GM19035 (cell line): ENCODE measurements at regions not wholly inside any gene's neighbourhood (a gene's known extent, or its start where the extent isn't known, plus 50 kb on each side); places are given as distances from the start of the nearest gene placed in this dataset.
"Not testable (repeated sequence)": the region's sequence is repeated elsewhere in the genome, so short reads cannot be mapped to it uniquely, and the experiment has no call there.

Experiments
- ATAC-seq: cut with Tn5 transposase; IDR thresholded peaks from one replicate; pipeline ENCODE4 v1.9.1; 2021; ENCODE audit not compliant: unreplicated experiment

DNA sequence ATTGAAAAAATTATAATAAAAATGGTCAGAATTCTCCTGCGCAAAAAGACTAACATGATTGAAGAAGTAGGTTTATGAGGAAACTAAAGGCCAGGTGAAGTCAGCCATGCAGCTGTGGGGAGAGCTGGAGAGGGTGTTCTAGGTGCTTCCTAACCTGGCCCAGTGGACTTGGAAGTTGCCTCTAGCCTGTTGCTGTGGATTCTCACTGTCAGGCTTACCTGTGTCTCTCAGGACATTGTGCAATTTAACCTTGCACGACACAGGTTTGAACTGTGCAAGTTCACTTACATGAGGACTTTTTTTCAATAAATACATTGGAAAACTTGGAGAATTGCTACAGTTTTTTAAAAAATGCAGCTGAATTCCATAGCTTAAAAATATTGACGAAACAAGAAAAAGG lies 266.4 kb downstream of the CXCL12 start:
- ATAC-seq = no peak

DNA sequence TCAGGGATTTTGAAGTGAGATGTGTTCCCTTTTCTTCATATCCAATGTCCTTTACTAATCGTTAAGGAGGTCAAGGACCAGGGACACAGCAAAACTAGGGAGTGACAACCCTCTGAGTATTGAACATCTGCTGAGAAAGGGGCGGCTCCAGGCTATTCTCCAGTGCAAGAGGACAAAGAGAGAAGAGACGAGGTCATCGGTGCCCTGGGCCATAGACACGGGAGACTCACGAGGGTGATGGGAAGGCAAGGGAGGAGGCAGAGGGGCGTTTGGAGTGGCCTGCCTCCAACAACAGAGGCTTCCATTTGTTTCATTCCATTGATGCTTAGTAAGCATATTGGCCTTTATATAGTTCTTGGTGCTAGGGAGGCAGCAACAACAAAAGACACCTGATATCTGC lies 268.4 kb downstream of the CXCL12 start:
- no peak for ATAC-seq

DNA sequence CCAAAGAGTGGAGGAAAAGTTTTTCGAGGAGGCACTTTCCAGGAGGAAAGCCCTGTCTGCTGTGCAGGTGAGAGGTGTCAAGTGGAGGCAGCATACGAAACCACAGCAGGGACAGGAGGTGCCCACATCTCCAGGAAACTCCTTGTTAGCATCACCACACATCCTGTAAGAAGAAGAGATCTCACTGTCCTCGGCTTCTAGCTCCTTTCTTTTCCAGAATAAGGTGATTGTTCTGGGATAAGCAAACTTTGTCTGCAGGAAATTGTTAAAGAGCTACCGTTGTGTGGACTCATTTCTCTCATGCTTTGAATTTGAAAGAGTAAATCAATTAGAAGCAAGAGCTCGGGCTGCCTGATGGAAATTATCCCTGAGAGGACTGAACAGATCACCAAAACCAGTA lies 269.4 kb downstream of the CXCL12 start:
- ATAC-seq = no peak

DNA sequence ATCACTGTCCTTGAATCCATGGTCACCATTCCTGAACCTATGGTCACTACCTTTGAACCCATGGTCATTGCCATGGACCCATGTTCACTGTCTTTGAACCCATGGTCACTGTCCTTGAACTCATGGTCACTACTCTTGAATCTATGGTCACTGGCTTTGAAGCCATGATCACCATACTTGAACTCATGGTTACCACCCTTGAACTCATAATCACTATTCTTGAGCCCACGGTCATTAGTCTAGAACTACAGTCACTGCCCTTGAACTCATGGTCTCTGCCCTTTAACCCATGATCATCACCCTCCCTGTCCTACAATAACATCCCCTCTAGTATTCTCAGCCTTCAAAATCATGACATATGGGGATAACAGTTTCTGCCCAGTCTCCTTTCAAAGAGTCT lies 270.5 kb downstream of the CXCL12 start:
- no peak for ATAC-seq

DNA sequence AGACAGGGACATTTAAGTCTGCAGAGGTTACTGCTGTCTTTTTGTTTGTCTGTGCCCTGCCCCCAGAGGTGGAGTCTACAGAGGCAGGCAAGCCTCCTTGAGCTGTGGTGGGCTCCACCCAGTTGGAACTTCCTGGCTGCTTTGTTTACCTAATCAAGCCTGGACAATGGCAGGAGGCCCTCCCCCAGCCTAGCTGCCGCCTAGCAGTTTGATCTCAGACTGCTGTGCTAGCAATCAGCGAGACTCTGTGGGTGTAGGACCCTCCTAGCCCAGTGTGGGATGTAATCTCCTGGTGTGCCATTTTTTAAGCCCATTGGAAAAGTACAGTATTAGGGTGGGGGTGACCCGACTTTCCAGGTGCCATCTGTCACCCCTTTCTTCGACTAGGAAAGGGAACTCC lies 272.6 kb downstream of the CXCL12 start:
- not testable (repeated sequence) for ATAC-seq

DNA sequence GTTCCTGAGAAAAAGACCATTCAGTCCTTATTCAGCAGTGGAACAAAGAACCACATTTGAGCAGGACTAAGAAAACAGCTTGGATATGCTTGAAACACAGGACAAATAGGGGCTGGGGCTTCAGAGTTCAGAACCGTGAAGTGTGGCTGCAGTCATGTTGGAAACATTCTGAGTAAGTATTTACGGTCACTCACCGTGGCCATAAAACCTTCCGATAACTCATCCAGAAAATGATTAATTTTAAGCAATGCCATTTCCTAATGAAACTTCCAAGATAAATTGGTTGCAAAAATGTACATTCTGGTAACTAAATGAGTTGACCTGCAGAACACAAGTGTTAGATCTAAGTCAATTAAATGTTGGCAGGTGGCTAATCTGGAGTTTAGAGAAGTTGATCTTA lies 279.2 kb downstream of the CXCL12 start:
- no peak for ATAC-seq

DNA sequence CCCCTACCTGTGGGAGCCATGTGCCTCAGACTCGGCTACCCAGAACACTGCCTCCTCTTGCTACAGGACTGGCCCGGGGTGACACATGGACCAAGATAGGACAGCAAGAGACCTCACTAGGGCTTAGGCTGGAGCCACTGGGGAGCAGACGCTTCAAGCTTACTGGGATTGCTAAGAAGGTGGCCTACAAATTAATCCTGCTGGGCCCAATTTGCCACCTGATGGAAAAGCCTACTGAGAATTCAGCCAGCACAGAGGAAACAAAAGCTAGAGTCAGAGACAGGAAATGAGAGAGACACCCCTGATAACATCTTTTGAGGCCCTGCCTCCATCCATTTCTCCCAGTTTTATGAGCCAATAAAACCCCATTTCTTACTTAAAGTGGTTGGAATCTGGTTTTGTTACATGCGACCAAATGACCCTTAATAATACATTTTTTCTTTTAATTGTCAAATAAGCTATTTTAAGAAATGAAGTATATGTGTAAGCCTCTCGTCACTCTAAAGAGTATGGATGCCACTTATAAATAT lies 282.1 kb downstream of the CXCL12 start:
- ATAC-seq = no peak

DNA sequence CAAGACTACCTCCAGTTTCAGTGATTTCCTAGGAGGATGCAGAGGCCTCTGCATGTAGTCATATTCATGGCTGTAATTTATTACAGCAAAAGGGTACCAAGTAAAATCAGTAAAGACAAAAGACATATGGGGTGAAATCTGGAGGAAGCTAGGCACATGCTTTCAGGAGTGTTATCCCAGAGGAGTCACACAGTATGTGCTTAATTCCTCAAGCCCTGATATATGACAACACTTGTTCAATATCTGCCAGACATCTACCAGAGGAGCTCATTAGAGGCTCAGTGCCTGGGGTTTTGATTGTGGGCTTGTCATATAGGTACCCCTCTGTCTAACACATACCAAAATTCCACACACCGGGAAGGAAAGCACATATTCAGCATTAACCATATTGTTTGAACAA lies 283.8 kb downstream of the CXCL12 start:
- no peak for ATAC-seq

DNA sequence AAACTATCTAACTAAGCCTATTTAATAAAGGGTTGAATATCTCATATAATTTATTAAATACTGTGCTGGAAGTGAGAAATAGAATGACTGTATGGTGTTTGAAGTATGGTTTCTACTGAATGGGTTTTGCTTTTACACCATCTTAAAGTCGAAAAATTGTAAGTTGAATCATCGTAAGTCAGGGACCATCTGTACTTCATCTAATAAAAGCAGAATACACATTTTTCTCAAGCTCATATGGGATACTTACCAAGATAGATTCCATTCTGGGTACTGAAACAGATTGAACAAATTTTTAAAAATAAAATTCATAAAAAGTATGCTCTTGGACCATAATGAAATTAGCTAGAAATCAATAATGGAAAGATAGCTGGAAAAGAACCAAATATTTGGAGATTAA lies 285.4 kb downstream of the CXCL12 start:
- no peak for ATAC-seq

DNA sequence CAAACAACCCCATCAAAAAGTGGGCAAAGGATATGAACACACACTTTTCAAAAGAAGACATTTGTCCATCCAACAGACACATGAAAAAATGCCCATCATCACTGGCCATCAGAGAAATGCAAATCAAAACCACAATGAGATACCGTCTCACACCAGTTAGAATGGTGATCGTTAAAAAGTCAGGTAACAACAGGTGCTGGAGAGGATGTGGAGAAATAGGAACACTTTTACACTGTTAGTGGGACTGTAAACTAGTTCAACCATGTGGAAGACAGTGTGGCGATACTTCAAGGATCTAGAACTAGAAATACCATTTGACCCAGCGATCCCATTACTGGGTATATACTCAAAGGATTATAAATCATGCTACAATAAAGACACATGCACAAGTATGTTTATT lies 288.7 kb downstream of the CXCL12 start:
- ATAC-seq = not testable (repeated sequence)

DNA sequence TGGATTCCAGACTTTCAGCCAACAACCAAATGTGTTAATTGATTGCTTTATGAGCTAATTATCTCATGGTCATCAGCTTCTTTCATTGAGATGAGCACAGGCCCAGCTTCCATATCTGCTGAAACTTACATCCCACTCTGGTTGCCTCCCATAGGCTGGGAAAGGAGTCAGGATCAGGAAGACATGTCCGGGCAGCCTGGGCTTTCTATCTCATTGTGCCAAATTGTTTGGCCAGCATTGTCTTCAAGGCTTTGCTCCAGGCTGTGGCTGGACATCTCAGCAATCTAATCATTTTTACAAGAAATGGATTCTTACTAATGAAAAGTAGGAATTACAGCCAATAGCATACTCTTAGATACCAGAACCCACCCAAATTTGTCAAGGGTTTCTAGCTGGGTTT lies 295.2 kb downstream of the CXCL12 start:
- ATAC-seq = no peak

DNA sequence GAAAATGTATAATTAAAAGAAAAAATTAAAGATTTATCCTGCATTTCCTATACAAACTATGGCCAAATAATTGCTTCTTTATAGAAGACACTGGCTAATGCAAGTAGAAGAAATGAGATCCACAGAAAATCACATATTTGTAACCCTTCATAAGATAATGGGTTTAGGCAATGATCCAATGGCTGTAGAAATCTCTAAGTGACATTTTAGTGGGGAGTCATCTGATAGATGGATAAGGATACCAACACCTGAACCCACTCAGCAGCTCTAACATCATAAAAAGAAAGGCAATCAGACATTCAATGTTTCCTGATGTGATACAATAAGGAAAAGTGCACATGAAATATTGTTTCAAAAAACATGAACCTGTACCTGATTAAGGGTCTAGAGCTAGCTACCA lies 297.5 kb downstream of the CXCL12 start:
- ATAC-seq = no peak

DNA sequence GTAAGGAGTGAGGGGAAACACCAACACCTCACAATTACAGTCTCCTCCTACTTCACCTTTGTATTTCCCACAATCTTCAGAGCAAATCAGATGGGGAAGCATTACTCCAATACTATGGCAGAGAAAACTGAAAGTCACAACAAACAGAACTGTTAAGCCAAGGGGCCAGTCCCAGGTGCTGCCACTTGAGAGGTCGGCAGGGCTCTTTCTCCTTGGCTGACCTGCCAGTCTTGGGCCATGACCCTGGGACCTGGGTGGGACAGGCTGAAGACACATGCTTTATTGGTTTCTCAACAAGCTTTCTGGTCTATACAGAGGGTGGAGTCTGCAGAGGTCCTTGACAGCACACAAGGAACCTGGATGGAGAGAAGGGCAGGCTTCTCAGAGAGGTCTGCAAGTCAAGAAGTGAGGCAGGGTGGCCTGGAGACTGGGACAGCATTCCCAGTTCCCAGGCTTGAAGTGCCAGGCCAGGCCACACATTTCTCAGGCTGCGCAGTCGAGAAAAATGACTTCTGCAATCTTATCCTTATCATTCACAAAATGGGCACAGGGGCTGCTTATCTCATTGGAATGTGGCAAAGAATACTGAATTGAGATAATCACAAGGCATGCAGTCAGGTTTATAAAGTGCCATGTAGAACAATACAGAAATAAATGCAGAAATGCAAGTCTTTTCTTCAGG lies 301.0 kb downstream of the CXCL12 start:
- no peak for ATAC-seq

DNA sequence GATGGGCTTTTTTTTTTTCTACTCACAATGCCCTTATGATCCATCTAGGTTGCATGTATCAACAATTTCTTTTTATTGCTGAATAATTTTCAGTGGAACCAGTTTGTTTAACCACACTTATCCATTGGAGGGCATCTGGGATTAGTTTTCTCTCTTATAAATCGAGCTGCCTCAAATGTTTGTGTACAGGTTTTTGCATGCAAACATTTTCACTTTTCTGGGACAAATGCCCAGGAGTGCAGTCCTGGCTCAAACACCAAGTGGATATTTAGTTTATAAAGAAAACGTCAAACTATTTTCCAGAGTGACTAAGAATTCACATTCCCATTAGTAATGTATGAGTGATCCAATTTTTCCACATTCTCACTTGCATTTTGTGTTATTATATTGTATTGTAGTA lies 313.4 kb downstream of the CXCL12 start:
- no peak for ATAC-seq

DNA sequence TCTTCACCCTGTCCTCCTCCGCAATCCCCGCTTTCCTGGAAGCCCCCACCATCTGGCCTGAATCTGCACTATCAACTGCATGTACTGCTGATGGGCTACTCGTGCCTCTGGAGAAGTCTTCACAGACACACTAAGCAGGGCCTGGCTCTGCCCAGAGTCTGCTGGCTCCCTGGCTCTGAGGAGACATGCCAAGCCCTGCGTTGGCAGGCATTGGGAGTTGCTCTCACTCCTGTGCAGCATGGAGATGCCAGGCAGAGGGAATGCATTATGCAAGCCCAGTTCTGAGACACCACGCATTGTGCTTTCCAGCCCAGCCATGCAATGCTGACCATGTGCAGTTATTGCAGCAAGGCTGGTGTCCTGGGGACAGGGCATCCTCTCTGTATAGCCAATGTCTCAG lies 314.6 kb downstream of the CXCL12 start:
- ATAC-seq = no peak

DNA sequence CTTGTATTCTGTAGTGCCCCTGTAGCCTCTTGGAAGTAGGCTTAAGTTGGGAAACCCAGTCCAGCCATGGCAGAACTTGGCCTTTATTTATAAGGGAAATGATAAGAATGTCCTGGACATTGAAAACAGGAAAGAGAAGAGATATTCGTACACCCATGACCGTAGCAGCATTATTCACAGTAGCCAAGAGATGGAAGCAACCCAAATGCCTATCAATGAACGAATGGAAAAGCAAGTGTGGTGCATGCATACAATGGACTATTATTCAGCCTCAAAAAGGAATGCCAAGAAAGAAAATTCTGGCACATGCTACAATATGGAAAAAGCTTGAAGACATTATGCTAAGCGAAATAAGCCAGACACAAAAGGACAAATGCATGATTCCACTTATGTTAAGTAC lies 315.3 kb downstream of the CXCL12 start:
- no peak for ATAC-seq

DNA sequence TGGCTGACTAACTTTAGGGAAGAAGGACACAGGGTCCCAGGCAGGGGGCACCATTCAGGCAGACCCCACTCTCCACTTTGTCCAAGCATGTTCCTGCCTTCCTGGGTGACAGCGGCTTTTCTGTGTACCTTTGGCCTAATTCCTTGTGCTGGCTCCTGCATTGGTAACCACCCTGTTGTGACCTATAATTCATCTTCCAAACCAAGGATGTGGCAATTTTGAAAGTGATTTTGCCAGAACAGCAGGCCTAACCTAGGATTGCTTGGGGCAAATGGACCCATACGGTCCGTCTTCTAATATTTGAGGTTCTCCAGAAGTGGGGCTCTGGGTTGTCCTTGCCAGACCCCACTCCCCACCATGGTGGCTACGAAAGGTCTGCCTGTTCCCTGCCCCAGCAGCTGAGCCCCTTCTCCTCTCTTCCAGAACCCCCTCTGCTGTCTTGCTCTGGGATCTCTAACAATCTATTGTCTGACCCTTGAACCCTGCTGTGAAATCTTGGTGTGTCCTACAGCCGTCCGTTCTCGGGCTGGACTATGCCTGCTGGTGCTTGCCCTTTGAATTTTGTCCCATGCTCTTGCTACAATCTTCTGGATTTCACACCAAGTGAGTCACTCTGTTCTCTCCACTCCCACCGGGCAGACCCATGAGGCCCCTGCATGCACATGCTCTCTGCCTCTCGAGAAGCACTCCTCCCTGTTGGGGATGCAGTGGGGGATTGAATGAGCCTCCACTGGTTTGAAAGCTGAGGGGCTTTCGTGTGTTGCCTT lies 316.0 kb downstream of the CXCL12 start:
- ATAC-seq = no peak

DNA sequence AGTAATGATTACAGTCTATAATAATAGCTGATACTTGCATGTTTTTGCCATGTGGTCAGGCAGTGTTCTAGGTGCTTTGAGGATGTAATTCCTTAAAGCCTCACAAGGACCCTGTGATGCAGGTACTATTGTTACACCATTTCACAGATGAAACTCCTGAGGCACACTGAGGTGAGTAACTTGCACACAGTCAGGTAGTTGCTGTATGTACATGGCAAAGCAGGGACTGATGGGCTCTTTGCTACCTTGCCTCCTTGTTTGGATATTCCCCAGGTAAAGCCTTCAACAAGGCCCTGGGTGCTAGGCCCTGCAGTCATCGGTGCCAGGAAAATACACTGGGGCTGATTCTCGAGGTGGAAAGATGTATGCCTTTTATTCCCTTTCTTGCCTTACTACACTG lies 317.5 kb downstream of the CXCL12 start:
- no peak for ATAC-seq

DNA sequence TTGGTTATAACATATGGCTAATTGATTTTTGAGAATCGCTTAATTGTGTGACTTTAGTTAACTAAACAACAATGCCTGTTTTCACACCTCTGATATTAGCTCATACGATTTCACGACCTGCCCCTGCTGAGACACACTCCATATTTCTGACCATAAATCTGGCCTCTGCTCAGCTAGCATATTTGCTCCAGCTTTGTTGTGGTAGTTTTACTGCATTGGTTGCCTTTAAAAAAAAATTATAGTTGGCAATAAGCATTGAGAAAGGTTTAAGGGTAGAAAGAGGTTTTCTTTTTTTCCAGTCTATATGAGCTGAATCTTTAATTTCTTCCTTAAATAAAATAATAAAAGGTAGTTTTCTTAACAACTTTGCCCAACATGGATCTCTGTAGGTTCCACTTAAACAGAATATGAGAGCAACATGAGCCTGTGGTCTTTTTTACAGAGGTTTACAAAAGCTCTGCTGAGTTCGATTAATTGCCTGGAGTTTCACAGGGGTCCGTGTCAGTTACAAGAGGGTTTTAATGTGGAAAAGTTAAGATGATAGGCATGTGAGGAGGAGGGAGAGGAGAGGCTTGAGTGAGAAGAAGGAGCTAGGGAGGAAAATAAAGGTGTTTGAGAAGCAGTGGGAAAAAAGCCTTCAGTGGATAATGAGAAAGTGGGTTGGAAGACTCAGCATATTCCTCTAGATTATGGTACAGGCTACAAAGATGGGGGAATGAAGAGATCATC lies 318.2 kb downstream of the CXCL12 start:
- ATAC-seq = no peak

DNA sequence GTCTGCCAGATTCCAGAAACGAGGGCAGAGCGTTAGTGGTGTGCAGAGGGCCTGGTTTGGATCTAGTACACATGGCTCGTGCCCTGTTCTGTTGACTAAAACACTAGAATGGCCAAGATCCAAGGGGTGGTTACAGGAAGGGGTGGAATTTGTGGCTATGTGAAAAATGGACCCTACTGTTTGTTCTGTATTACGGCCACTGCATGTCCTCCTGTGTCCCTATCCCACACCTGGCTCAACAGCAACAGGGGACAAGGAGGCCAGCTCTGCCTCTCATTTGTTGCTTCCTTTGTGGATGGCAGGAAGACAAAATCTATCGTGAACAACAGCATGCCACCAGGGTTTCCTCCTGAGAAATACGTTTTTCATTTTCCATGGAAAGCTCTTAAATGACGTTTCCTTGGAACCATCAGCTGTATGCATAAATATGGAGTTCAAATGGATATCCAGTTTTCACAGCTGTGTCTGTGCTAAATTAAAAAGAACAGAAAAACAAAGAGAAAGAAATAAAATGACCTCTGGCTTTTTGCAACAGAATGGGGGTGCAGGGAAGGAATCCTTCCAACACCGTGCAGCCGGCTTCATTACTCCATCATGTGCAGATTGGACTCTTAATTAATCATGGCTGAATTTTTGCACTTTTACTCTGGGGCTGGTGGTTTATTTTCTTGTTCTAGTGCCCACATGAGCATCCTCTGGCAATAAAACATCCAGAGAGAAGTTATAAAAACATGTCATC lies 318.9 kb downstream of the CXCL12 start:
- no peak for ATAC-seq
